K562 (cell line): ENCODE measurements at regions not wholly inside any gene's neighbourhood (a gene's known extent, or its start where the extent isn't known, plus 50 kb on each side); places are given as distances from the start of the nearest gene placed in this dataset.

Source experiments
- DNMT1 ChIP-seq: fragments of 450-650 bp; IDR thresholded peaks from 2 replicates; pipeline ENCODE4 v1.6.1; 2016; ENCODE audit warnings: antibody characterized with exemption, mild to moderate bottlenecking
- E2F5 ChIP-seq: sonication (generic); formaldehyde crosslinking; IDR thresholded peaks from 2 replicates; pipeline ENCODE4 v1.8.0; 2022; ENCODE audit warnings: mild to moderate bottlenecking, missing genetic modification reagents
- GTF2E2 ChIP-seq: fragments of 200-800 bp; sonication (Bioruptor generic); IDR thresholded peaks from 2 replicates; pipeline ENCODE4 v1.6.1; 2016; ENCODE audit warnings: missing genetic modification characterization, missing compliant biosample characterization
- KDM1A ChIP-seq, 2 experiments: fragments of 450-650 bp; IDR thresholded peaks; 2 replicates each; pipeline ENCODE4 v1.6.1; 2016; ENCODE audit warnings: mild to moderate bottlenecking in 2 of 2
- MBD2 ChIP-seq: sonication (generic); IDR thresholded peaks from 2 replicates; pipeline ENCODE4 v1.6.1; 2016; ENCODE audit warnings: low read depth, borderline replicate concordance
- MNT ChIP-seq, 2 experiments: fragments of 450-650 bp; conservative IDR thresholded peaks; 2 replicates each; pipeline ENCODE4 v1.6.1; 2017; ENCODE audit warnings: mild to moderate bottlenecking in 2 of 2, moderate library complexity in 2 of 2
- NFXL1 ChIP-seq: fragments of 450-650 bp; formaldehyde crosslinking; IDR thresholded peaks from 2 replicates; pipeline ENCODE4 v1.4.0; 2021; ENCODE audit warnings: mild to moderate bottlenecking
- RUNX1 ChIP-seq: sonication (generic); IDR thresholded peaks from 2 replicates; pipeline ENCODE4 v1.6.1; 2016; ENCODE audit warnings: antibody characterized with exemption, low read depth
- ZFP30 ChIP-seq: fragments of 250-450 bp; sonication (Bioruptor Pico); IDR thresholded peaks from 2 replicates; pipeline ENCODE4 v1.8.0; 2022; ENCODE audit warnings: moderate library complexity, mild to moderate bottlenecking, inconsistent platforms, borderline replicate concordance
- ZNF197 ChIP-seq: fragments of 200-800 bp; sonication (Bioruptor generic); IDR thresholded peaks from 2 replicates; pipeline ENCODE4 v1.6.1; 2016; ENCODE audit warnings: low read depth, missing genetic modification characterization, missing compliant biosample characterization
- ZNF232 ChIP-seq: sonication (generic); formaldehyde crosslinking; IDR thresholded peaks from 2 replicates; pipeline ENCODE4 v1.8.0; 2022; ENCODE audit warnings: mild to moderate bottlenecking, missing genetic modification reagents
- ZNF57 ChIP-seq: fragments of 450-650 bp; formaldehyde crosslinking; IDR thresholded peaks from 2 replicates; pipeline ENCODE4 v1.4.0; 2020; ENCODE audit warnings: mild to moderate bottlenecking, moderate library complexity
- ZNF609 ChIP-seq: sonication (generic); formaldehyde crosslinking; IDR thresholded peaks from 2 replicates; pipeline ENCODE4 v1.8.1; 2023; ENCODE audit warnings: missing genetic modification reagents, mild to moderate bottlenecking, borderline replicate concordance
- ZNF76 ChIP-seq: fragments of 250-450 bp; sonication (Bioruptor Pico); IDR thresholded peaks from 2 replicates; pipeline ENCODE4 v1.4.0; 2020; ENCODE audit warnings: mild to moderate bottlenecking, moderate library complexity, borderline replicate concordance
- TF ChIP-seq, protein P1 (sequence below): sonication (generic); formaldehyde crosslinking; IDR thresholded peaks from 2 replicates; pipeline ENCODE4 v1.8.1; 2023; ENCODE audit warnings: mild to moderate bottlenecking, missing genetic modification reagents, moderate library complexity
- TF ChIP-seq, protein P2 (sequence below), 2 experiments: fragments of 250-450 bp in 1 of 2; fragments of 450-650 bp in 1 of 2; sonication (Bioruptor Pico) in 1 of 2; IDR thresholded peaks; 2 replicates each; pipeline versions ENCODE4 v1.6.1 to v1.8.0; 2016 to 2021; ENCODE audit warnings: mild to moderate bottlenecking in 2 of 2, moderate library complexity in 2 of 2, missing compliant biosample characterization in 1 of 2, missing genetic modification characterization in 1 of 2

DNA sequence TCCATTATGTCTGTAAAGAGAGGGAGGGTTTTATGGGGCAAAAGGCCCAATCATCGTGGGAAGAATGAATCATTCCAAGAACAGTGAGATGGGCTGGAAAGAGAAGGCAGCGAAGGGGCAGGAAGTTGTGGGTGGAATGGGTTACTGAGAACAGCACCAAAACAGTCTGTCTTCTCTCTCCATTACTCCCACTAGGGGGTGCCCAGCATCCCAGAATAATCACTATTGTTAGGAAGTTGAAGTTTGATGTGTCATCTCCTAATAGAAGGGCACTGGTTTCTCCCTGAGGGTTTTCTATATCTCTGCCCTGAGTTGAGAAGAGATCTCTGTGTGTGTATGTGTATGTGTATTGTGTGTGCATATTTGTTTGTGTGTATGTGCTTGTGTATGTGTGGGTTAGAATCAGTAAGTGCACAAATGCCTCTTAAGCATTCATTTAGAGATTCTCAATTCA, 76.6 kb upstream of the MAP4K3 start (continued):
- TF ChIP-seq DNMT1: no peak
- no peak for TF ChIP-seq RUNX1
- TF ChIP-seq MNT (conservative IDR thresholded peaks at IDR 0.05): no peak
- no peak for TF ChIP-seq ZNF57 (CRISPR knock-in tag)
- no peak for TF ChIP-seq ZNF197 (CRISPR knock-in tag)
- TF ChIP-seq NFXL1 (CRISPR knock-in tag): no peak
- TF ChIP-seq KDM1A (IDR thresholded peaks at IDR 0.05): peak; percentile 44 to 58; a peak in 2 of 4 replicates
- peak; percentile 64; the same call in 1 of the 2 replicates for TF ChIP-seq GTF2E2 (tag)
- TF ChIP-seq, protein P1, sequence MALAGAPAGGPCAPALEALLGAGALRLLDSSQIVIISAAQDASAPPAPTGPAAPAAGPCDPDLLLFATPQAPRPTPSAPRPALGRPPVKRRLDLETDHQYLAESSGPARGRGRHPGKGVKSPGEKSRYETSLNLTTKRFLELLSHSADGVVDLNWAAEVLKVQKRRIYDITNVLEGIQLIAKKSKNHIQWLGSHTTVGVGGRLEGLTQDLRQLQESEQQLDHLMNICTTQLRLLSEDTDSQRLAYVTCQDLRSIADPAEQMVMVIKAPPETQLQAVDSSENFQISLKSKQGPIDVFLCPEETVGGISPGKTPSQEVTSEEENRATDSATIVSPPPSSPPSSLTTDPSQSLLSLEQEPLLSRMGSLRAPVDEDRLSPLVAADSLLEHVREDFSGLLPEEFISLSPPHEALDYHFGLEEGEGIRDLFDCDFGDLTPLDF (CRISPR knock-in tag): no peak
- TF ChIP-seq, protein P2, sequence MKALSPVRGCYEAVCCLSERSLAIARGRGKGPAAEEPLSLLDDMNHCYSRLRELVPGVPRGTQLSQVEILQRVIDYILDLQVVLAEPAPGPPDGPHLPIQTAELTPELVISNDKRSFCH (CRISPR knock-in tag; IDR thresholded peaks at IDR 0.05): no peak
- TF ChIP-seq, protein P2 (tag; IDR thresholded peaks at IDR 0.05): no peak
- TF ChIP-seq E2F5 (CRISPR knock-in tag): no peak
- no peak for TF ChIP-seq MBD2
- TF ChIP-seq ZNF609 (CRISPR knock-in tag): no peak
- no peak for TF ChIP-seq ZNF76 (CRISPR knock-in tag)
- TF ChIP-seq ZFP30 (CRISPR knock-in tag): no peak
- TF ChIP-seq ZNF232: no peak
